GM12864 (cell line): ENCODE measurements at regions not wholly inside any gene's neighbourhood (a gene's known extent, or its start where the extent isn't known, plus 50 kb on each side); places are given as distances from the start of the nearest gene placed in this dataset.

Experiments
- DNase-seq: peaks from one replicate; pipeline ENCODE4 v3.0.0-alpha.2; 2011; ENCODE audit warnings: low read depth
- H3K4me3 ChIP-seq: 2 replicates; pipeline ENCODE4 v1.5.1; 2011; ENCODE audit warnings: mild to moderate bottlenecking, low read depth, low read length, control low read depth
- TF ChIP-seq, protein P1 (sequence below): IDR thresholded peaks from 2 replicates; pipeline ENCODE4 v1.5.1; 2011; ENCODE audit warnings: low read depth, mild to moderate bottlenecking, moderate library complexity, low read length, control low read depth, inconsistent platforms; ENCODE audit errors: missing control alignments

DNA sequence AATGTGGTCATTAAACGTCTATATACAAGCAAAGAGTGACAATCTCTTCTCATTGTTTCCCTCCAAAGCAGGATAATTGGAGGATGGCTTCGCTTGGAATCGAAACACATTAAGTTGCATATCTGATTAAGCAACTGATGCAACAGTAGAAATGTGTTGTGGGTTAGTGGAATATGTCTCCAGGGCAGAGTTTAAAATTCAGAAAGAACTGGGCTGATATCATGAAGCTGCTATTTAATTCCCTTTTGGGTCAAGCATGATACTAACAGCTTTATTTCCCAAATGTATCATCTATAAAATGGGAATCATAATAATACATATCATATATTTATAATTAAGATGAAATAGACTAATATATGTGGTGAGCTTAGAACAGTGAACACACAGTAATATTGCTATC is 1763.0 kb upstream of the C9orf72 start:
- no peak for DNase-seq
- H3K4me3 ChIP-seq, result no peak overlapping the region
- TF ChIP-seq, protein P1, sequence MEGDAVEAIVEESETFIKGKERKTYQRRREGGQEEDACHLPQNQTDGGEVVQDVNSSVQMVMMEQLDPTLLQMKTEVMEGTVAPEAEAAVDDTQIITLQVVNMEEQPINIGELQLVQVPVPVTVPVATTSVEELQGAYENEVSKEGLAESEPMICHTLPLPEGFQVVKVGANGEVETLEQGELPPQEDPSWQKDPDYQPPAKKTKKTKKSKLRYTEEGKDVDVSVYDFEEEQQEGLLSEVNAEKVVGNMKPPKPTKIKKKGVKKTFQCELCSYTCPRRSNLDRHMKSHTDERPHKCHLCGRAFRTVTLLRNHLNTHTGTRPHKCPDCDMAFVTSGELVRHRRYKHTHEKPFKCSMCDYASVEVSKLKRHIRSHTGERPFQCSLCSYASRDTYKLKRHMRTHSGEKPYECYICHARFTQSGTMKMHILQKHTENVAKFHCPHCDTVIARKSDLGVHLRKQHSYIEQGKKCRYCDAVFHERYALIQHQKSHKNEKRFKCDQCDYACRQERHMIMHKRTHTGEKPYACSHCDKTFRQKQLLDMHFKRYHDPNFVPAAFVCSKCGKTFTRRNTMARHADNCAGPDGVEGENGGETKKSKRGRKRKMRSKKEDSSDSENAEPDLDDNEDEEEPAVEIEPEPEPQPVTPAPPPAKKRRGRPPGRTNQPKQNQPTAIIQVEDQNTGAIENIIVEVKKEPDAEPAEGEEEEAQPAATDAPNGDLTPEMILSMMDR, result no peak

DNA sequence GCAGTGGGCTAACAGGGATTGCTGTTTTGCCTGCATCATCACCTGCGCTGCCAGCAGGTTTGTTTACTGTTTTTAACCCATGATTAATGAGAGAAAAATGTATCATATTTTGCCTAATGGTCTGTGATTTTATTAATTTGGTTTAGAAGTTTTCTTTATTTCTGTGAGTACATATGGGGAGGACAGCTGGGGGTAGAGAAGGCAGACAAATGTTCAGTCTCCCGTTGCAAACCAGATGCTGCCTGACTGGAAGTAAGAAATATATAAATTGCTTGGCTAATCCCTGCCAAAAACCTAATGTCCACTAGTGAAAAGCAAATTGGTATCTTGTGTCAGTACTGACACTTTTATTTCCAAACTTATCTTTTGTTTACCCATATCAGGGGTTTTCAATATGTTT is 1766.1 kb upstream of the C9orf72 start:
- TF ChIP-seq, protein P1, result no peak
- no peak for DNase-seq
- no peak overlapping the region for H3K4me3 ChIP-seq

DNA sequence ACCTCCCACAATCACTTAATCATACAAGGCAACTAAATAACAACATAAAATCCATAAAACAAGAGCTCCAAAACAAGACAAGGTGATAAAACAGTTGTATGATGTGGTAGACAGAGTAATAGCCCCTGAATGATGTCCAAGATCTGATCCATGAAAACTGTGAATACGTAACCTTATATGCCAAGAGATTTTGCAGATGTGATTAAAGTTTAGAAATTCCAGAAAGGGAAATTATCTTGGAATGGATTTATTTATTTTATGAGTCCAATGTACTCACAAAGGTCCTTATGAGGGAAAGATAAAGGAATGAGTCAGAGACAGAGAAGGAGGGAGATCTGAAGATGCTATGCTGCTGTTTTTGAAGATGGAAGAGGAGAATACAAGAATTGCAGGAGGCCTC is 1775.7 kb upstream of the C9orf72 start:
- no peak overlapping the region for H3K4me3 ChIP-seq
- TF ChIP-seq, protein P1, result no peak
- no peak for DNase-seq

DNA sequence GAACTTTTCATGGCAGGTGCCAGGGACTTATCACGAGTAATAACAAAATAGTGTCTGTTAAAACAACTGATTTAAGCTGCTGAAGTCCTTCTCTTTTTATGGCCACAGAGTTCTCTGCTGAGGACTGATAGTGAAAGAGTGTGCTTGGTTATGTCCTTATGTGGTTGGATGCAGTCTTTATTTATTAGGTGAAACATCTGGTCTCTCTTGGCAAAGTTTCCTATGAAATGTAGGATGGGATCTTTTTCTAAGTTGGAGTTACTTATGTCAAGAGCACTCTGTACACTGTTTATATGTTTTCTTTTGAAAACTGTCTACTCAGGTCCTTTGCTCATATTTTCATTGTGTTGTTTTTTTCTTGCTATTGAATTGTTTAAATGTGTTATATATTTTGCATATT is 1816.1 kb upstream of the C9orf72 start:
- DNase-seq, result no peak
- TF ChIP-seq, protein P1, result no peak

DNA sequence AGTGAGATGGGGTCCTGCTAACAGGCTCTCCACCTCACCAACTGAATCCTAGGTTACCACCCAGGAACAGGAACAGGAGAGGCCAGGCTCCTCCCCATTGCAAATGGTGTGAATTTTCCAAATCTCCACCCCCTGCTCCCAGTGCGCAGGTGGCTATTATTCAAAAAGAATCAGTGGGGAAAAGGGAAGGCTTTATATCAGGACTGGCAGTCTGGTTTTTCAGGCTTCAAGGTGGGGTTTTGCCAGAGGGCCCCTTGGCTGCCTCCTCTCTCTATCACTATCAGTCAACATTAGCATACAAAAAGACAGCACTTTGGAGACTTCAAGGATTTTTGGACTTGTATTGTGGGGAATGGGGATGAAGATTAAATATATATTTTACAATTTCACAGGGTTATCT is 1817.6 kb upstream of the C9orf72 start:
- H3K4me3 ChIP-seq, result no peak overlapping the region
- DNase-seq, result no peak
- TF ChIP-seq, protein P1, result no peak

More for the DNA sequence above, 1816.1 kb upstream of the C9orf72 start:
- H3K4me3 ChIP-seq, result no peak overlapping the region

DNA sequence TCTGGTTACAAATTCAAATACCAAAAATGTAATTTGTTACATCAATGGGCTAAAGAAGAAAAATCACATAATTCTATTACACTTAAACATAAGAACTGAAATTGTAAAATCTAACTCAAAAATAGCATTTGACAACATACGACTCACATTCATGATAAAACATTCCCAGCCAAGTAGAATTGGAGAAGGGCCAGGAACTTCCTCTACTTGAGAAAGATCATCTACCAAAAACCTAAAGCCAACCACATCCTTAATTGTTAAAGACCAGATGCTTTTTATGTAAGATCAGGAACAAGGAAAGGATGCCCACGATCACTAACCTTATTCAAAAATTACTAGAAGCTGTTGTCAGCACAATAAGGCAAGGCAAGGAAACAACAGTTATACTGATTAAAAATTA is 1819.8 kb upstream of the C9orf72 start:
- no peak for DNase-seq
- H3K4me3 ChIP-seq, result no peak overlapping the region
- TF ChIP-seq, protein P1, result no peak

DNA sequence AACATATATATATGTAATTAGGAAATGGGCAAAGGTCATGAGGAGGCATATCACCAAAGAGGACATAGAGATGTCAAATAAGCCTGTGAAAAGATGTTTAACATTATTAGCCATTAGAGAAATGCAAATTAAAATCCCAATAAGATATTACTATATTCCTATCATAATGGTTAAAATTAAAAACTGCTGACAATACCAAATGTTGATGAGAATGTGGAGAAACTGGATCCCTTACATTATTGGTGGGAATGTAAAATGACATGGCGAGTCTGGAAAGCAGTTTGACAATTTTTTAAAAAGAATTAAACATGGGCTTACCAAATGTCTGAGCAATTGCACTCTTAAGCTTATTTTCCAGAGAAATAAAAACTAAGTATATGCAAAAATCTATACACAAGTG is 1821.6 kb upstream of the C9orf72 start:
- TF ChIP-seq, protein P1, result no peak
- DNase-seq, result no peak

More for the DNA sequence above, 1821.6 kb upstream of the C9orf72 start:
- no peak overlapping the region for H3K4me3 ChIP-seq
